Epithelial cell of proximal tubule (primary cell): ENCODE measurements at regions not wholly inside any gene's neighbourhood (a gene's known extent, or its start where the extent isn't known, plus 50 kb on each side); places are given as distances from the start of the nearest gene placed in this dataset.
A peak's percentile ranks its signal among the peaks of the same experiment; 100 is the strongest.

Source experiments
- DNase-seq: peaks from one replicate; pipeline ENCODE4 v3.0.0-alpha.2; 2011; ENCODE audit warnings: low read depth
- H3K4me3 ChIP-seq: 2 replicates; pipeline ENCODE4 v1.5.1; 2011; ENCODE audit warnings: low read depth, mild to moderate bottlenecking, low read length
- TF ChIP-seq, protein P1 (sequence below): conservative IDR thresholded peaks from 2 replicates; pipeline ENCODE4 v1.5.1; 2012; ENCODE audit warnings: low read depth, mild to moderate bottlenecking, low read length

DNA sequence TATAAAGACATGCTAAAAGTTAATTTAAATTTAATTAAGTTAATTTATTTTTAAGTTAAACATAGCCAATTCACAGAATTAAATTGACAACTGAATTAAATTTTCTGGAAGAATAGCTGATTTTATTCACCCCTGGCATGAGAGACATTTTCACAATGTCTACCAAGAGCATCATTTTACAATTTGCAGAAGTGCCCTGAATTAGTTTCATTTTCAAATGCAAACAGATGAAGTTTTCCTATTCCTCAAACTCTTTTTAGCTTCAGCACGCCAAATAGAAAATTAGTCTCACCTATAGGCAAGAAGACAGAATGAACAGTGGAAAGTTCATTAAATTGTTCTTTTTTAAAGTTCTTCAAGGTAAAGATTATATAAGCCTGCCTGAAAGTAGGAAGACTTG, 259.3 kb downstream of the ZBBX start:
- no peak overlapping the region for H3K4me3 ChIP-seq
- DNase-seq: no peak
- TF ChIP-seq, protein P1, sequence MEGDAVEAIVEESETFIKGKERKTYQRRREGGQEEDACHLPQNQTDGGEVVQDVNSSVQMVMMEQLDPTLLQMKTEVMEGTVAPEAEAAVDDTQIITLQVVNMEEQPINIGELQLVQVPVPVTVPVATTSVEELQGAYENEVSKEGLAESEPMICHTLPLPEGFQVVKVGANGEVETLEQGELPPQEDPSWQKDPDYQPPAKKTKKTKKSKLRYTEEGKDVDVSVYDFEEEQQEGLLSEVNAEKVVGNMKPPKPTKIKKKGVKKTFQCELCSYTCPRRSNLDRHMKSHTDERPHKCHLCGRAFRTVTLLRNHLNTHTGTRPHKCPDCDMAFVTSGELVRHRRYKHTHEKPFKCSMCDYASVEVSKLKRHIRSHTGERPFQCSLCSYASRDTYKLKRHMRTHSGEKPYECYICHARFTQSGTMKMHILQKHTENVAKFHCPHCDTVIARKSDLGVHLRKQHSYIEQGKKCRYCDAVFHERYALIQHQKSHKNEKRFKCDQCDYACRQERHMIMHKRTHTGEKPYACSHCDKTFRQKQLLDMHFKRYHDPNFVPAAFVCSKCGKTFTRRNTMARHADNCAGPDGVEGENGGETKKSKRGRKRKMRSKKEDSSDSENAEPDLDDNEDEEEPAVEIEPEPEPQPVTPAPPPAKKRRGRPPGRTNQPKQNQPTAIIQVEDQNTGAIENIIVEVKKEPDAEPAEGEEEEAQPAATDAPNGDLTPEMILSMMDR: no peak

DNA sequence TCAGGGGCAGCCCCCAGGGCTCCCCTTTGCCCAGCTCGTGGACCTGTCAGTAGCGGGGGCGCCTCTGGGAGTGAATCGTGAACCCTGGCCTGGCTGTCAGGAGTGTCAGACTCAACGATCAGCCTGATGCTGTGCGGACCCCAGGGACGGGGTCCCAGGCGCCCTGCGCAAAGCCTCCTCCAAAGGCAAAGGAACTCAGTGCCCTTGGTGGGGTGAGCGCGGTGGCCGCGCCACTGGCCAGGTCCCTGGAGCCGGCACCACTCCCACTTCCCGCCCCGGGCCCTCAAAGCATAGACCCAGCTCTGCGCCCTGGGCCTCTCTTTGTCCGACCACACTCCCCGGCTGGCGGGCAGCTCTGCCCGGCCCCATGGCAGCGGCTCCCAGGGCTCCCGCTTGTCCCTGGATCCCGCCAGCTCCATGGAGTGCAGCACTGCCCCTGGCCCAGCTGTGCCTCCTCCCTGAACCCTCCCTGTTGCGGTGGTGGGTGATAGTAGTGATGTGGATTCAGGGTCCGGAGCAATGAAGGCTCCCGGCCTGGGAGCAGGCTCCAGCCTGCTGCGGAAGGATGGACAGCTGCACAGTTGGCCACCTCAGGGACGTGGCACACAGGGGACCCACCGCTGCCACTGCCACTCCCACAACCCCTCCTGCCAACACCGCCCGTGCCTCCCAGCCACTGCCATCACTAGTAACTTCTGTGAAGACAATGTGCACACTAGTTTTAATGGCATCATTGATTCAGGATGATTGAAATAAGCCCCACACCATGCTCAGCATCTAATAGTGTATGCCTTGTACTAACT, 263.8 kb downstream of the ZBBX start:
- no peak for DNase-seq
- H3K4me3 ChIP-seq: no peak overlapping the region
- TF ChIP-seq, protein P1: no peak

DNA sequence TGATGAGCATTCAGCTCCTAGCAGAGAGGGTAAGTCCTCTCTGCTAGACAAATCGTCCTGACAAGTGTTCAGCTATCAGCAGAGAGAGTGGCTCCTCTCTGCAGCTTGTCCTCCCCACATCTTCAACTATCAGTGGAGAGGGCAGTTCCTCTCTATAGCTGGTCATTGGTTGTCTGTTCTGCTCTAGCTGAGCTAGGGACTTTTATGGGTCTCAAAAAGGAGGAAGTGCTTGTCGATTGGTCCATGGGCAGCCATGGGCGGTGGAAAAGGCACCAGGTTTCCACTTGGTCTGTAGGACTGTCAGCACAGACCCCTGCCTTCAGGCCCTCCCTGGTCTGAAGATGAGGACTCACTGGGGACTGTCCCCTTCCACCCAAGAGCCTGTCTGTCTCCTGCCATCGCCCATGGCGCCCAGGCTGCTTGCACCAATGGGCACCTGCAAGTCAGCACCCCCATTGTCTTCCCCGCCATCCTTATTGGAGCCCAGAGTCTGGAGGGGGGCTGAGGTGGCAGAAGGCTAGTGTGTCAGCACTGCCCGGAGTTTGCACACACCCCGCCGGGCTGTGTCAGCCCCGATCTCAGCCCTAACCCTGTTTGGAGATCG, 264.7 kb downstream of the ZBBX start:
- H3K4me3 ChIP-seq: no peak overlapping the region
- TF ChIP-seq, protein P1: no peak
- no peak for DNase-seq

DNA sequence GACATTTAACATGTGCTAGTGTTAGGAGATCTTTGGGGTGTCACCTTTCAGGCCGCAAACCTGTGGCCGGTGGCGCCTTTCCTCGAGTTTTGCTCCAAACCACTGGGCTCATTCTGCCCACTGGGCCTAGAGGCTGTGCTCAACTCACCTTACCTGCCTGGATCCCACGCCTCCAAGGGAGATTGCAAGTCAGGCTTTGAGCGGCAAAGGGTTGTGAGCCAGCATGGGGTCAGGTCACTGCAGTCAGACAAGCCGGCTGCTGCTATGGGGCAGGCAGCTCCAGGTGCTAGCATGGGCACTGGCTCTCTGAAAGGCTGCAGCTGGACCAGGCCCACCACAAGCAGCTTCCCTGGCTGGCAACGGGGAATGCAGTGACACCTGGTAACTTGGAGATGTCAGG, 265.5 kb downstream of the ZBBX start:
- DNase-seq: no peak
- no peak overlapping the region for H3K4me3 ChIP-seq
- TF ChIP-seq, protein P1: no peak

DNA sequence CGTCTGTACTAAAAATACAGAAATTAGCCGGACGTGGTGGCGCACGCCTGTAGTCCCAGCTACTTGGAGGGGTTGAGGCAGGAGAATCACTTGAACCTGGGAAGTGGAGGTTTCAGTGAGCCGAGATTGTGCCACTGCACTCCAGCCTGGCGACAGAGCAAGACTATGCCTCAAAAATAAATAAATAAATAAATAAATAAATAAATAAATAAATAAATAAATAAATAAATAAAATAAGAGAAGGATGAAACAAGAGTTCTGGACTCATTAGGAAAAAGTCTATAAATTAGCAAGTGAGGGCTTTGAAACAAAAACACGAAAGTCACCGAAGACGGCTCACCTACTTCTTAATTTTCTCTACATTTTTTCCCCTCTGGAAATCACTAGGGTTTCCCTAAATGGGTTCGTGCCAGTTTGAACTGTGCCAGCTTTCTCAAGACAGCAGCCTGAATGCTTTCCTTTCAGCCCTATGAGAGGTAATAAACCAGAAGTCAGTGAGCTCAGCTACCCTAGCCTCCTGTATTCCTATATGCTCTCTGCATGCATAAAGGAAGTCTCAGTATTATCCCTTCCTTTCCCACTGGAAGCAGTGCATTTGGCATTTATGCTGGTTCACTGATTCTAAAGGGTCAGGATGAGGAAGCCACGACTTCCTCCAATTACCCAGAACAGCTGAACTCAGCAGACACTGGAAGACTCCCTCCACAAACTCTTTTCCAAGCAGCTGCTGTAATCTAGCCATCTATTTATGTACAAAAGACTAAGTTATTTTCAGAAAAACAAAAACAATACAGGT, 266.9 kb downstream of the ZBBX start:
- H3K4me3 ChIP-seq: no peak overlapping the region
- no peak for DNase-seq
- TF ChIP-seq, protein P1: no peak

DNA sequence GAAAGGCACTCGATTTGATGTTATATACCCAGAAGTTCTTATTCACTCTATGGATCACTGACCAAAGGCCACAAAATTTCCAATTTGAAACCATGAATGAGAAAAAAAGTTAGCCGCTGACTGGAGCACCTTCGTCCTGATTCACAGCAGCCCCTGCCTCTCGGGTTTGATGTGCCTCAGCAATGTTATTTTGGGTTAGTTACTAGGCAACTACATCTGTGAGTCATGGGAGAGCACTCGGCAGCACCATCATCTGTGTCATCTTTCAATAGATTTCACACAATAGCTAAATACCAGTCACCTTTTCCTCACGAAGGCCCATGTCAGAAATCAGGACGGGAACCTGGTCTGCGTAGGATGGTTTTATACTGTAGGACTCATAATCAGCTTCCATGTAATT, 269.2 kb downstream of the ZBBX start:
- TF ChIP-seq, protein P1: no peak
- H3K4me3 ChIP-seq: no peak overlapping the region
- peak; percentile 19 for DNase-seq
